ENCODE measurements at regions not wholly inside any gene's neighbourhood (a gene's known extent, or its start where the extent isn't known, plus 50 kb on each side); places are given as distances from the start of the nearest gene placed in this dataset.

- DNase-seq = no peak
Measured at GRCh38 chr1:94325377-94326302, 88.3 kb upstream of the ARHGAP29 start.

DNA sequence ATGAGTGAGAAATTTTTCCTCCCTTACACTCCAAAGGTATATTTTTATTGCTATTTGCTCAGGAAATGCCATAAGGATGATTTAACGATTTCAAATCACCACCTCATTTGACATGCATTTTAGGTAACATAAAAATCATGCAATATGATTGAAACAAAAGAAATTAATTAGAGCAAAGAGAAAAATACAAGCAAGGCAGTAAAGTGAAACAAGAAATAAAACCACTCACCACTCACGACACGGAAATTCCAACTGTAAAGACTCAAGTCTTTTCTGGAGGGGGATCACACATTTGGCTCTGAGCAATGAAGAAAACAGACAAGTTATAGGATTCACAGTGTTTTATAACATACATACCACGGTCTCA, 86.8 kb upstream of the ARHGAP29 start:
- no peak for DNase-seq

- DNase-seq = no peak
Measured at GRCh38 chr1:94323311-94324177, 86.2 kb upstream of the ARHGAP29 start.

DNA sequence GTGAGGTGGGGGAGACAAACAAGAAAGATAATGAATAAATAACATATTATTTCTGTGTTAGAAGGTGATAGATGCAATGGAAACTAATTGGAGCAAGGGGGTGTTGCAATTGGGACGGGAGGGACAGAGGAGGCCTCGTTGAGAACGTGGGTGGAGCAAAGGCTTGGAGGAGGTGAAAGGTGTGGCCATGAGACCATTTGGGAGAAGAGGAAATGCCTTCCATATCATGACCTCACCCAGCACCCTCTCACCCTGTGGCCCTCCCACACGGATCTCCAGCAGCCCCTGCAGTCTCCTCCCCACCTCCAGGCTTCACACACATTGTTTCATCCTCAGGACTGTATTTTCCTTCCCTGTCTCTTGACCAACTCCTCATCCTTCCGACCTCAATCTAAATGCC, 85.3 kb upstream of the ARHGAP29 start:
- DNase-seq = no peak

DNA sequence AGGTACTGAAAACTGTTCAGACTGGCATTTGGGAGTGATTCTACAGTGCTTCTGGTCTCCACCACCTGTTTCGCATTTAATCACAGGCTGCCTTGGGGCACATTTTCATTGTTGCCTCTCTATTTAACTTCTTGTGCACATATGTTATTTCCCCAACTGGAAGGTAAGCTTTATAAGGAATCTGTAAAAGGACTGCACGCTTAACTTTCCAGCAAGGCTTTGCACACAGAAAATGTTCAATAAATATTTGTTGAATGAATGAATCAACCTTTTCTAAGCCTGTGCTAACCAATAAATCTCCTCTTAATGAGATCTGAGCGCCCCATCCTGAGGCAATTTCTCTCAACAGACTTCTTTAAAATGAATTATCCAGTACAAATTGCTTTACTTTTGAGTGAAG, 84.3 kb upstream of the ARHGAP29 start:
- DNase-seq = no peak

- no peak for DNase-seq
Measured at GRCh38 chr1:94319319-94320102, 82.1 kb upstream of the ARHGAP29 start.

DNA sequence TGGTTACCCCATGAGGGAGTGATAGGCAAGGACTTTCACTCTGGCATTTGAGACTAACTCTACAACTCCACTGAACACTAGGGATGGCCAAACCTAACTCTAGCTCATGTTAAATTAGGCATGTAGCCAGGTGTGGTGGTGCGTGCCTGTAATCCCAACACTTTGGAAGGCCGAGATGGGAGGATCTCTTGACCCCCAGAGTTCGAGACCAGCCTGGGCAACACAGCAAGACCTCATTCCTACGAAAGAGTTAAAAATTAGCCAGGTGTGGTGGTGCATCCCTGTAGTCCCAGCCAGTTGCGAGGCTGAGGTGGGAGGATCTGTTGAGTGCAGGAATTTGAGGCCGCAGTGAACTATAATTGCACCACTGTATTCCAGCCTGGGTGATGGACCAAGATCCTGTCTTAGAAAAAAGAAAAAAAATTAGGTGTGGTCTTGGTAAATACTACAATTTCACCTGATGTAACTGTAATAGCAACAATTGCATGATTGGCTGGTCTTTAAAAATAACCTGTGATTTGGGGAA, 81.2 kb upstream of the ARHGAP29 start:
- DNase-seq = no peak

GRCh38 chr1:94317790-94318188, 80.4 kb upstream of the ARHGAP29 start:
- no peak for DNase-seq

DNA sequence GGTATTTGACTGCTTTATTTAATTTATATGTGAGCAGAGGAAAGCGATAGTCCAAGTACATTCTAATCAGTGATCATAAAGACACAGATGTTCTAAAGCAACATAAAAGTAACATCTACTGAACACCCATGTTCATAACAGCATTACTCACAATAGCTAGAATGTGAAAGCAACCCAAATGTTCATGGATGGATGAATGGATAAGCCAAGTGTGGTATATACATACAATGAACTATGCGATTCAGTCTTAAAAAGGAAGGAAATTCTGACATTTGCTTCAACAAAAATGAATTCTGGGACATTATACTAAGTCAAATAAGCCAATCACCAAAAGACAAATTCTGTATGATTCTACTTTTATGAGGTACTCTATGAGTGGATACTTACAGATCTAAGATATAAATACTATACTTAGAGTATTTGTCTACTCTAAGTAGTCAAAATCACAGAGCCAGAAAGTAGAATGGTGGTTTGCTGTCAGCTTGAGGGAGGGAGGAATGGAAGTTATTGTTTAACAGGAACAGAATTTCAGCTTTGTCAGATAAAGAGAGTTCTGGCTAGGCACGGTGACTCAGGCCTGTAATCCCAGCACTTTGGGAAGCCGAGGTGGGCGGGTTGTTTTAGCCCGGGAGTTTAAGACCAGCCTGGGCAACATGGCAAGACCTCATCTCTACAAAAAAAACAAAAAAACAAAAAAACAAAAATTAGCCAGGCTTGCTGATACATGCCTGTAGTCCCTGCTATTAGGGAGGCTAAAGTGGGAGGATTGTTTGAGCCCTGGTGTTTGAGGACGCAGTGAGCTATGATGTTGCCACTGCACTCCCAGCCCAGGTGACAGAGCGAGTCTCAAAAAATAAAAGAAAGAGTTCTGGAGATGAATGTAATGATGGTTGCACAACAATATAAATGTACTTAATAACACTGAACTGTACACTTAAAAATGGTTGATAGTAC, 79.7 kb upstream of the ARHGAP29 start:
- DNase-seq = no peak

DNA sequence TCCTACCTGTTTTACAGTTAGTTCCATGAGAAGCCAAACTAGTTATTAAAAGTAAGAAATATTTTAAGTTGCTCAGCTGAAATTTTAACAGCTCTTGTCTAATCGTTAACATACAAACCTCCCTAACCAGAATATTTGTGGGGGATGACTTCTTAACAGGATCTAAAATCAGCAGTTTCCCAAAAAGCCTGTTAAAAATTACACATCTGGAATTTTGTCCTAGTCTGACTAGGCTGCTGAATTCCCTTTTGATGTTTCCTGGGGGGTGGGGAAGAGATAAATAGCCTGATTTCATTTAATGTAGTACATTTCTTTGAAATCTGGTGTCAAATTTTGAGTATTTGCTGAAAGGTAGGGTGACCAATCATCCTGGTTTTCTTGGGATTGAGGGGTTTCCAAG, 78.8 kb upstream of the ARHGAP29 start:
- no peak for DNase-seq

GRCh38 chr1:94315552-94316116, 78.2 kb upstream of the ARHGAP29 start:
- DNase-seq = no peak

- no peak for DNase-seq
Measured at GRCh38 chr1:94314222-94314858, 77.0 kb upstream of the ARHGAP29 start.

DNA sequence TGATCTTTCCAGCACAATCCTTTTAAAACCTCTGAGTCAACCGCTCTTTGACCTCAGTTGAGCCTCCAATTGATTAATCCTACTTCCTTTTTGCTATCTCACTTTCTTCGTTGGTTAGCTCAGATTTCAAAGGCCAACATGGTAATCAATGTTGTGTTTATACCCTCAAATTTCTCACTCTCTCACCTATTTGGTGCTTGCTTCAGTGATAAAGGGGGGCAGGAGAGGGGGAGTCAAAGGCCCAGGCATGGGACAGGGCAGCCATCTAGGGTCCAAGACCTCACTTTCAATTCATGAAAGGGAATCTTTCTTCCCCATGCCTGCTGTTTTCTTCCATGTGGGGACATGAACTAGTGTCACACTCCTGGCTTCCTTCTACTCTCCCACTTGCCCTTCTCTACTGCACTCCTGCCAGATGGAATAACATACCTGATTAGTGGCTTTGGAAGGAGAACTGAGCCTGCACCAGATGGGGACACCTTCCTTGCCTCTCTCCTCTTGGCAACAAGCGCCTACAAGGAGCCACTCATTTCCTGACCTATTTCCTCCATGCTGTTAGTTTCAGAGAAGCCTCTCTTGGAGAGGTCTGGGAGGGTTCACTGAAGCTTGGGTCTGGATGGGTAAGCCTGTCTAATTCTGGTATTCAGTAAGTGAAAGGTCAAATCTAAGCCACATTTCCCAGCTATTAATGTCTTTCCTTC, 73.3 kb upstream of the ARHGAP29 start:
- no peak for DNase-seq

DNA sequence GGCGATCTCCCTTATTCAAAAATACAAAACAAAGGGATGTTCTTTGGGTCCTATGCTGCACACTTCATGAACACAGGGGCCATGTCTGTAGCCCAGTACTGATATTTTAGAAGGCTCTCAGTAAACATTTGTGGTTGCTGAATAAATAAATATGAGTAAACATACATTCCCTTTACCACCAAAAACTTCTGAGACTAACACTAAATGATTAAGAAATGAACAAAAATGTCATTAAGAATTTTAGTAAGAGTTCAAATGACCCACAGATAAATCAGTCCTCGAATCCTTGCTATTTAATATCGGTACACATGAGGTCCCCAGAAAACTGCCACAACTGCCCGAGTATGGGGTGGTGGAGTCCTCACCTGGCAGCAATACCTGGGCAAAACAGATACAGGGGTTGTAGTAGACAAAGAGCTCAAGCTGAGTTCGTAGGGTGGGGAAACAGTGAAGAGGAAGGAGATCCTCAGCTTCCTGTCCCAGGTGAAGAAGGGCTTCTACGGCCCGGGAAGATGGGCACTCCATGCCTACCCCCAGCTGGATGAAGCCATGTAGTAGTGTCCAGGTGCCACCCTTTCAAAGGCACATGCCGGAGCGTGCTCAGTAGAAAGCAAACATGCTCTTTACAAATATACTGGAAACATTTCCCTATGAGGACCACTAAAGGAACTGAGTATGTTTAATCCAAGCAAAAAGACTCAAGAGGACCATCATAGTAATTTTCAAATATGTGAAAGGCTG, 72.6 kb upstream of the ARHGAP29 start:
- DNase-seq = no peak

DNA sequence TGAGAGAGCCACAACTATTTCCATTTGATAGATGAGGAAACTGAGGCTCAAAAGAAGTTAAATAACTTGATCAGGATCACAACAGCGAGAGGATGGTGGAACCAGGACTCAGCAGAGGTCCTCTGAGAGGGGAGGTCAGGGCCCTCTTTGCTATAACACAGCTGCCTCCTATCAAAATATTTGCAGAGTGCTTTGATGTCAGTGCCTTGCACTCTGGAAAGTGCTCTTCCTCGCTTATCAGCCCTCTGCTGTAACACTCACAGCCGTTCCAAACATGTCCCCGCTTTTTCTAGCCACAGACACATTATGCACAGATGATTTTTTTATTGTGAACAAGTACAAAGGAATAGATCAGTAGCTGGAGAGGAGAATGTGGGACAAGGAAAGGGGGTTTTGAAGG, 71.8 kb upstream of the ARHGAP29 start:
- DNase-seq = no peak

- no peak for DNase-seq
Measured at GRCh38 chr1:94306521-94306920, 69.1 kb upstream of the ARHGAP29 start.

GRCh38 chr1:94305704-94306103, 68.3 kb upstream of the ARHGAP29 start:
- DNase-seq = no peak

GRCh38 chr1:94304553-94304952, 67.2 kb upstream of the ARHGAP29 start:
- no peak for DNase-seq

DNA sequence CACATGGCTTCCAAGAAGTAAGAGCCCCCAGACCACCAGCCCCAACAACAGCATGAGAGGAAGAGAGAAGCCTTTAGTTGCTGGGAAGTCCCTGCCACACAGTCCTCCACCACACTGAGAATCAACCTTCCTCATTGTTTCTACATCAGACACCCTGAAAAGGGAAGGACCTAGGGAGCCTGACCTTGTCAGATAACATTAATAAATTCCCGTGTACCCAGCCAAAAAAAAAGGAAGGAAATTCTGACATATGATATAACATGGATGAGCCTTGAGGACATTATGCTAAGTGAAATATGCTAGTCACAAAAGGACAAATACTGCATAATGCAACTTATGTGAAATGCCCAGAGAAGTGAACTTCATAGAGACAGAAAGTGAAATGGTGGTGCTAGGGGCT, 65.6 kb upstream of the ARHGAP29 start:
- no peak for DNase-seq

All from left kidney (tissue), 1 donor.